Testis (tissue), 2 donors: ENCODE measurements at regions not wholly inside any gene's neighbourhood (a gene's known extent, or its start where the extent isn't known, plus 50 kb on each side); places are given as distances from the start of the nearest gene placed in this dataset.

Experiments used
- DNase-seq: peaks from one replicate; pipeline ENCODE4 v3.0.0-alpha.2; 2019
- H3K27ac ChIP-seq, 2 donors: fragments of 200-600 bp; sonication (generic); one replicate each; pipeline ENCODE4 v1.5.1; 2019
- H3K27me3 ChIP-seq: fragments of 200-600 bp; sonication (generic); one replicate; pipeline ENCODE4 v1.5.1; 2019
- H3K36me3 ChIP-seq: fragments of 200-600 bp; sonication (generic); one replicate; pipeline ENCODE4 v1.5.1; 2017; ENCODE audit warnings: low read depth; ENCODE audit errors: missing control alignments
- H3K4me1 ChIP-seq: fragments of 200-600 bp; sonication (generic); one replicate; pipeline ENCODE4 v1.5.1; 2019
- H3K4me3 ChIP-seq, 2 donors: fragments of 200-600 bp; sonication (generic); one replicate each; pipeline ENCODE4 v1.5.1; 2017 to 2019
- H3K9me3 ChIP-seq: fragments of 200-600 bp; sonication (generic); one replicate; pipeline ENCODE4 v1.5.1; 2017
- CTCF ChIP-seq, 3 experiments: fragments of 450-650 bp in 2 of 3; fragments of 200-600 bp in 1 of 3; sonication (generic) in 1 of 3; IDR thresholded peaks; one replicate each; pipeline ENCODE4 v1.5.1; 2016 to 2019; ENCODE audit warnings: antibody characterized with exemption in 3 of 3, mild to moderate bottlenecking in 2 of 3, moderate library complexity in 1 of 3
- POLR2A ChIP-seq: fragments of 450-650 bp; IDR thresholded peaks from one replicate; pipeline ENCODE4 v1.6.1; 2017; ENCODE audit warnings: antibody characterized with exemption, mild to moderate bottlenecking, moderate library complexity
- WGBS, 2 donors: methylation state at CpG; one replicate each; pipeline ENCODE4 v1.1.5; 2018; 5-methylcytosine and 5-hydroxymethylcytosine counted together
- intact Hi-C: fragments of 100-400 bp; cut with DNase I; formaldehyde crosslinking; loops from one replicate; pipeline ENCODE4 v1.15.1; 2023; ENCODE audit warnings: low total_unique reads

- no peak overlapping the region for H3K27ac ChIP-seq
- H3K27me3 ChIP-seq: no peaks in the 10 kb centered on the region
- TF ChIP-seq POLR2A (no peak), CTCF (IDR thresholded peaks at IDR 0.05) (no peak)
- no peak for DNase-seq
- no peaks in the 10 kb centered on the region for H3K4me1 ChIP-seq
- WGBS, 2 donors: 59 to 70% methylated on average over 4 of the region's 4 CpGs
- H3K36me3 ChIP-seq: no peaks in the 10 kb centered on the region
- intact Hi-C loops: no loop called here
- no peak overlapping the region for H3K4me3 ChIP-seq
- H3K9me3 ChIP-seq: no peaks in the 10 kb centered on the region
Measured at GRCh38 chr2:58535990-58536389, 294.9 kb upstream of the FANCL start.

GRCh38 chr2:58535182-58535581 lies 294.1 kb upstream of the FANCL start:
- TF ChIP-seq CTCF (IDR thresholded peaks at IDR 0.05): no peak
- no peak for TF ChIP-seq POLR2A
- no peak overlapping the region for H3K27ac ChIP-seq
- no peaks in the 10 kb centered on the region for H3K4me1 ChIP-seq
- 56 to 71% methylated on average over 1 of the region's 1 CpG for WGBS, 2 donors
- DNase-seq: no peak
- no peaks in the 10 kb centered on the region for H3K27me3 ChIP-seq
- intact Hi-C loops: no loop called here
- no peaks in the 10 kb centered on the region for H3K36me3 ChIP-seq
- H3K9me3 ChIP-seq: no peaks in the 10 kb centered on the region
- H3K4me3 ChIP-seq: no peak overlapping the region

- WGBS, 2 donors: 90% methylated on average over 3 of the region's 3 CpGs
Measured at GRCh38 chr2:58533376-58533775, 292.3 kb upstream of the FANCL start.

GRCh38 chr2:58532641-58533040 lies 291.5 kb upstream of the FANCL start:
- 95 to 96% methylated on average over 3 of the region's 3 CpGs for WGBS, 2 donors
- intact Hi-C loops: no loop called here
- no peaks in the 10 kb centered on the region for H3K4me1 ChIP-seq
- no peak overlapping the region for H3K27ac ChIP-seq
- H3K36me3 ChIP-seq: no peaks in the 10 kb centered on the region
- DNase-seq: no peak
- no peak overlapping the region for H3K4me3 ChIP-seq
- no peaks in the 10 kb centered on the region for H3K9me3 ChIP-seq
- TF ChIP-seq POLR2A (no peak), CTCF (IDR thresholded peaks at IDR 0.05) (no peak)
- no peaks in the 10 kb centered on the region for H3K27me3 ChIP-seq

More at GRCh38 chr2:58533376-58533775, 292.3 kb upstream of the FANCL start:
- Histone ChIP-seq H3K27ac (no peak overlapping the region), H3K36me3 (no peaks in the 10 kb centered on the region), H3K27me3 (no peaks in the 10 kb centered on the region), H3K4me3 (no peak overlapping the region), H3K9me3 (no peaks in the 10 kb centered on the region), H3K4me1 (no peaks in the 10 kb centered on the region)
- no peak for TF ChIP-seq POLR2A
- TF ChIP-seq CTCF (IDR thresholded peaks at IDR 0.05): no peak
- no peak for DNase-seq
- intact Hi-C loops: no loop called here

GRCh38 chr2:58527647-58528046 lies 286.5 kb upstream of the FANCL start:
- H3K27me3 ChIP-seq: no peaks in the 10 kb centered on the region
- TF ChIP-seq POLR2A (no peak), CTCF (IDR thresholded peaks at IDR 0.05) (no peak)
- intact Hi-C loops: no loop called here
- 88 to 90% methylated on average over 3 of the region's 3 CpGs for WGBS, 2 donors
- no peak for DNase-seq
- H3K4me3 ChIP-seq: no peak overlapping the region
- H3K36me3 ChIP-seq: no peaks in the 10 kb centered on the region
- no peaks in the 10 kb centered on the region for H3K9me3 ChIP-seq
- no peak overlapping the region for H3K27ac ChIP-seq
- H3K4me1 ChIP-seq: no peaks in the 10 kb centered on the region
